ENCODE measurements at regions not wholly inside any gene's neighbourhood (a gene's known extent, or its start where the extent isn't known, plus 50 kb on each side); places are given as distances from the start of the nearest gene placed in this dataset.

GRCh38 chr2:61689568-61689967 is 151.4 kb upstream of the XPO1 start:
- TF ChIP-seq CTCF (conservative IDR thresholded peaks at IDR 0.05 in 1 of 2, IDR thresholded peaks at IDR 0.05 in 1 of 2; ENCODE audit: extremely low read depth in 1 of 2, insufficient read depth in 1 of 2, low read depth in 1 of 2, low read length in 2 of 2) (no peak), EZH2 (IDR thresholded peaks at IDR 0.05; ENCODE audit: borderline replicate concordance, low read length) (no peak)
